ENCODE measurements at regions not wholly inside any gene's neighbourhood (a gene's known extent, or its start where the extent isn't known, plus 50 kb on each side); places are given as distances from the start of the nearest gene placed in this dataset.

- TF ChIP-seq, protein P1, sequence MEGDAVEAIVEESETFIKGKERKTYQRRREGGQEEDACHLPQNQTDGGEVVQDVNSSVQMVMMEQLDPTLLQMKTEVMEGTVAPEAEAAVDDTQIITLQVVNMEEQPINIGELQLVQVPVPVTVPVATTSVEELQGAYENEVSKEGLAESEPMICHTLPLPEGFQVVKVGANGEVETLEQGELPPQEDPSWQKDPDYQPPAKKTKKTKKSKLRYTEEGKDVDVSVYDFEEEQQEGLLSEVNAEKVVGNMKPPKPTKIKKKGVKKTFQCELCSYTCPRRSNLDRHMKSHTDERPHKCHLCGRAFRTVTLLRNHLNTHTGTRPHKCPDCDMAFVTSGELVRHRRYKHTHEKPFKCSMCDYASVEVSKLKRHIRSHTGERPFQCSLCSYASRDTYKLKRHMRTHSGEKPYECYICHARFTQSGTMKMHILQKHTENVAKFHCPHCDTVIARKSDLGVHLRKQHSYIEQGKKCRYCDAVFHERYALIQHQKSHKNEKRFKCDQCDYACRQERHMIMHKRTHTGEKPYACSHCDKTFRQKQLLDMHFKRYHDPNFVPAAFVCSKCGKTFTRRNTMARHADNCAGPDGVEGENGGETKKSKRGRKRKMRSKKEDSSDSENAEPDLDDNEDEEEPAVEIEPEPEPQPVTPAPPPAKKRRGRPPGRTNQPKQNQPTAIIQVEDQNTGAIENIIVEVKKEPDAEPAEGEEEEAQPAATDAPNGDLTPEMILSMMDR (IDR thresholded peaks at IDR 0.05), result no peak
- no peak for TF ChIP-seq POLR2A (IDR thresholded peaks at IDR 0.05)
Measured at GRCh38 chr14:84937016-84937415, 592.9 kb upstream of the FLRT2 start.
